Fibroblast of villous mesenchyme (primary cell): ENCODE measurements at regions not wholly inside any gene's neighbourhood (a gene's known extent, or its start where the extent isn't known, plus 50 kb on each side); places are given as distances from the start of the nearest gene placed in this dataset.

Experiments used
- DNase-seq: peaks from one replicate; pipeline ENCODE4 v3.0.0-alpha.2; 2010; ENCODE audit warnings: low read depth
- H3K4me3 ChIP-seq: 2 replicates; pipeline ENCODE4 v1.5.1; 2011; ENCODE audit warnings: low read depth, mild to moderate bottlenecking, low read length
- TF ChIP-seq, protein P1 (sequence below): IDR thresholded peaks from 2 replicates; pipeline ENCODE4 v1.5.1; 2012; ENCODE audit warnings: low read depth, mild to moderate bottlenecking, low read length; ENCODE audit not compliant: insufficient read depth

DNA sequence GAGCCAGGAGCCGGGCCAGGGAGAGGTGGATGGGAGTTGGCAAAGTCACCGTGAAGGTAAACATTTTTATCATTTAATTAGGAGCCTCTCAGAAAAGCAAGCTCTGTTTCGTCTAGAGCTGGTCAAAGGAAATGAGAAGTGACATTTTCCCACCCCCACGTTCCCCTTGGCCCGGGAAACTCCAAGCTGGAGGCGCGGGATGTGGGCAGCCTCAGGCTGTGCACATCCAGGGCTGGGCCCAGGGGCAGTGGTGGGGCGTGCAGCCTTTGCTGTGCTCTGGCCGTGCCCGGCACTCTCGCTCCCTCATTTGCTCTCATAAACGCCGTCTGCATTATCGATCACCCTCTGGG lies 135.6 kb upstream of the RET start:
- H3K4me3 ChIP-seq = no peak overlapping the region
- TF ChIP-seq, protein P1, sequence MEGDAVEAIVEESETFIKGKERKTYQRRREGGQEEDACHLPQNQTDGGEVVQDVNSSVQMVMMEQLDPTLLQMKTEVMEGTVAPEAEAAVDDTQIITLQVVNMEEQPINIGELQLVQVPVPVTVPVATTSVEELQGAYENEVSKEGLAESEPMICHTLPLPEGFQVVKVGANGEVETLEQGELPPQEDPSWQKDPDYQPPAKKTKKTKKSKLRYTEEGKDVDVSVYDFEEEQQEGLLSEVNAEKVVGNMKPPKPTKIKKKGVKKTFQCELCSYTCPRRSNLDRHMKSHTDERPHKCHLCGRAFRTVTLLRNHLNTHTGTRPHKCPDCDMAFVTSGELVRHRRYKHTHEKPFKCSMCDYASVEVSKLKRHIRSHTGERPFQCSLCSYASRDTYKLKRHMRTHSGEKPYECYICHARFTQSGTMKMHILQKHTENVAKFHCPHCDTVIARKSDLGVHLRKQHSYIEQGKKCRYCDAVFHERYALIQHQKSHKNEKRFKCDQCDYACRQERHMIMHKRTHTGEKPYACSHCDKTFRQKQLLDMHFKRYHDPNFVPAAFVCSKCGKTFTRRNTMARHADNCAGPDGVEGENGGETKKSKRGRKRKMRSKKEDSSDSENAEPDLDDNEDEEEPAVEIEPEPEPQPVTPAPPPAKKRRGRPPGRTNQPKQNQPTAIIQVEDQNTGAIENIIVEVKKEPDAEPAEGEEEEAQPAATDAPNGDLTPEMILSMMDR = no peak
- no peak for DNase-seq

DNA sequence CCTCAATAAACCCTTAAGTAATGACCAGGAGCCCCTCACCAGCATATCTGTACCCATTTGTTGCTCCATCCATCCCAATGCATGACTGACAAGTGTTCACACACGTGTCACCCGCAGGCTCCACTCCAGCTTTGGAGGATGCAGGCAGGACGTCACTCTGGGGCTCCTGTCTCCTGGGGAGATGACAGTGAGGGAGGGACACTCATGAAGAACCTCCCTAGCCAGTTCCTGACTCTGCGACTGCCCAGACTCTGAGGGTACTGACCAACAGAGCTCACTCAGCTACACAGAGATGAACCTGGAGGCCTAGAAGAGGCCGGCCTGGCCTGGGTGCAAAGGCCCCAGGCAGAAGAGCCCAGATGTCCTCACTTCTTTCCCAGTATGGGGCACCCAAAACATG lies 135.1 kb upstream of the RET start:
- no peak for DNase-seq
- TF ChIP-seq, protein P1 = no peak
- no peak overlapping the region for H3K4me3 ChIP-seq

DNA sequence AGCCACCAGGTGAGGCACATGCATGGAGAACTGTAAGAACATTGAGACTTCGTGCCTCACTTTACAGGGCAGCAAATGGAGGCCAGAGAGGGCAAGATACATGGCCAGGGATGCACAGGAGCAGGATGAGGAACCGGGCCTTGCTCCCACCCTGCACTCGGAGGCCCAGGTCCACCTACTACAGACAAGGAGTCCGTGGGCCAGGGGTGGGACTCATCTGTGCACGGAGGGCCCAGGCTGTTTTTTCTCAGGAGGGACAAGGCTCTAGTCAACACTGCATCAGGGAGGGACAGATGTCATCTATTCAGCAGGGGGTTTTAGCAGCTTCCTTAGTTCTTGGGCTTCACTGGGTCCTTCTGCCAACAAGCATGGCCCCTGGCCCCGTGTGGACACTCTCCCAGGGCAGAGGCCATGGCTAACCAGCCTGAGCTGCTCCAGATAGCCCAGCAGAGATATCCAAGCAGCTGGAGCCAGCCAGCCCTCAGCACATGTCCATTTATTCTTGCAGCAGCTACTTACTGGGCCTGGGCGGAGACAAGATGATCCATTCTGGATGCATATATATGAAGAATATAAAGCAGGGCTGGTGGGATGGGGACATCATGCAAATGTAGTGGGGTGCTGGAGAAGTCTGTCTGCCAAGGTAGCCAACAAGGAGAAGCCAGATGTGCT lies 134.5 kb upstream of the RET start:
- no peak overlapping the region for H3K4me3 ChIP-seq
- no peak for DNase-seq
- TF ChIP-seq, protein P1 = no peak

DNA sequence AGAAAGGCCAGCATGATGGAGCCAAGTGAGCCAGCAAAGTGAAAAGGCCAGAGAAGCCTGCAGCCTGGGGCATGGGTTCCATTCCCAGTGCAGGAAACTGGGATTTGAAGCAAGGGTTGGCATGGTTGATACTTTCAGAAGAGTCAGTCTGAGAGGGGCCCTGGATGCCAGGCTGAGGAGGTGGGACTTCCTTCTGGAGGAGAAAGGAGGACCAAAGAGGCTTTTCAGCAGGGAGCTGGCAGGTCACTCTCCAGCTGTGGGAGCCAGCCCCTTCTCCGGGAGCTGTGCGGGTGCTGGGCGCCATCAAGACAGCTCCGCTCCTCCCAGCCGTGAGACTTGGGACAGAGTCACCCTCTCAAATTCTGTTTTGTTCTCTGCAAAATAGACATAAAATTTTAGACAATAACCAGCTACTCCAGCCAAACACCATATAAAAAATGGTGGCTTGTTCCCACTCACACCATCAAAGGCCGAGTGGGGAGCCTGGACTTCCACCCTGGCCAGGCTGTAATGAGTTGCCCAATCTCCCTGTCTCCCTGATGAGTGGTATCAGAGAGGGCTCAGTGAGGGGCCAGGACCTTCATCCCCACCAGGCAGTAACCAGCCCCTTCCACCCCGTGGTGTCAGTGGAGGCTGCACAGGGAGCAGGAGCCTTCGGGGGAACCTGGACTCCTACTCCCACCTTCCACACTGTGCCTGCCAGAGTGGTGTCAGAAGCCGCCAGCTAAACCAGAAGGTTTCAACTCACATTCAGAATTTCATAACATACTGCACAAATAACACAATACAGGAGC lies 133.6 kb upstream of the RET start:
- TF ChIP-seq, protein P1 = no peak
- DNase-seq = no peak

DNA sequence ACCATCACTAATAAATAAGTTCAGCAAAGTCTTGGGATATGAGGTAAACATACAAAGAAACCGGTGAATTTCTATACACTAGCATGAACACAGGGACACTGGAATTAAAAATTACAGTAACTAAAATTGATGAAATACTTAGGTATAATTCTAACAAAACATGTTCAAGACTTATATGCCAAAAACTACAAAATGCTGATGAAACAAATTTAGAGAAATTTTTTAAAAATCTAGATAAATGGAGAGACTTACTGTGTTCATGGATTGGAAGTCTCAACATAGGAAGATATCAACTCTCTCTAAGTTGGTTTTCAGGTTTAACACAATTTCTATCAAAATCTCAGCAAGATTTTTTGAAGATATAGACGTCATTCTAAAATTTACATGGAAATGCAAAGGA lies 128.8 kb upstream of the RET start:
- no peak overlapping the region for H3K4me3 ChIP-seq
- TF ChIP-seq, protein P1 = no peak
- DNase-seq = no peak

More for the DNA sequence above, 133.6 kb upstream of the RET start:
- no peak overlapping the region for H3K4me3 ChIP-seq

DNA sequence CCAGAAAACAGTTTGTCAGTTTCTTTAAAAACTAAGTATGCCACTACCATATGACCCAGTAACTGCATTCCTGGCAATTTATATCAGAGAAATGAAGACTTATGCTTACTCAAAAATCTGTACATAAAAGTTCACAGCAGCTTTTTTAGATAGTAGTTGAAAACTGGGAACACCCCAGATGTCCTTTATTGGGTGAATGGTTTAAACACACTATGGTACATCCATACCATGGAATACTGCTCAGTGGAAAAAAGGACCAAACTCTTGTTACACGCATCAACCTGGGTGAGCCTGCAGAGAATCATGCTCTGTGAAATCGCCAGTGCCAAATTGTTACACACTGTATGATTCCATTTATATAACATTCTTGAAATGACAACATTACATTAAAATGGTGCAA lies 127.6 kb upstream of the RET start:
- DNase-seq = no peak
- TF ChIP-seq, protein P1 = no peak
- no peak overlapping the region for H3K4me3 ChIP-seq
